C4-2B (cell line): ENCODE measurements at regions not wholly inside any gene's neighbourhood (a gene's known extent, or its start where the extent isn't known, plus 50 kb on each side); places are given as distances from the start of the nearest gene placed in this dataset.
A peak's percentile ranks its signal among the peaks of the same experiment; 100 is the strongest.

Experiments used
- H3K27ac ChIP-seq: fragments of 450-650 bp; 2 replicates; pipeline ENCODE4 v1.5.1; 2017
- CTCF ChIP-seq: fragments of 450-650 bp; conservative IDR thresholded peaks from 2 replicates; pipeline ENCODE4 v1.5.1; 2017; ENCODE audit warnings: mild to moderate bottlenecking
- ZFX ChIP-seq: fragments of 450-650 bp; IDR thresholded peaks from 2 replicates; pipeline ENCODE4 v1.6.1; 2017

GRCh38 chr2:67516899-67517530 lies 119.9 kb downstream of the ETAA1 start:
- TF ChIP-seq ZFX = no peak
- TF ChIP-seq CTCF = no peak

GRCh38 chr2:67522148-67522547 lies 125.0 kb downstream of the ETAA1 start:
- no peak overlapping the region for H3K27ac ChIP-seq
- no peak for TF ChIP-seq CTCF
- no peak for TF ChIP-seq ZFX

More at GRCh38 chr2:67516899-67517530, 119.9 kb downstream of the ETAA1 start:
- peak overlapping the region; percentile 29; the same call in 1 of the 2 replicates for H3K27ac ChIP-seq

GRCh38 chr2:67524213-67524612 lies 127.1 kb downstream of the ETAA1 start:
- H3K27ac ChIP-seq = no peak overlapping the region
- TF ChIP-seq ZFX (no peak), CTCF (no peak)

- no peak overlapping the region for H3K27ac ChIP-seq
- TF ChIP-seq CTCF = no peak
- no peak for TF ChIP-seq ZFX
Measured at GRCh38 chr2:67524777-67525176, 127.6 kb downstream of the ETAA1 start.

- no peak overlapping the region for H3K27ac ChIP-seq
- no peak for TF ChIP-seq ZFX
- TF ChIP-seq CTCF = no peak
Measured at GRCh38 chr2:67526283-67526682, 129.2 kb downstream of the ETAA1 start.

GRCh38 chr2:67528320-67528719 lies 131.2 kb downstream of the ETAA1 start:
- no peak for TF ChIP-seq CTCF
- no peak for TF ChIP-seq ZFX
- H3K27ac ChIP-seq = no peak overlapping the region

- H3K27ac ChIP-seq = no peak overlapping the region
- no peak for TF ChIP-seq CTCF
- no peak for TF ChIP-seq ZFX
Measured at GRCh38 chr2:67532387-67532786, 135.3 kb downstream of the ETAA1 start.
